Kidney (tissue), 13 donors: ENCODE measurements at regions not wholly inside any gene's neighbourhood (a gene's known extent, or its start where the extent isn't known, plus 50 kb on each side); places are given as distances from the start of the nearest gene placed in this dataset.
A peak's percentile ranks its signal among the peaks of the same experiment; 100 is the strongest.

Experiments
- DNase-seq, 5 donors: peaks; one replicate each; pipeline ENCODE4 v3.0.0-alpha.2; 2013 to 2020
- FAIRE-seq: peaks from 2 replicates; lab custom pipeline; 2012; peaks lifted over from hg19 to GRCh38; lab: Jason Lieb, UNC
- H3K27ac ChIP-seq, 2 donors: one replicate each; pipeline ENCODE4 v1.7.0; 2013; ENCODE audit warnings: low read depth in 2 of 2, low read length in 2 of 2, inconsistent platforms in 1 of 2
- H3K27me3 ChIP-seq: one replicate; pipeline ENCODE4 v1.7.1; 2013; ENCODE audit warnings: low read length, inconsistent platforms; ENCODE audit not compliant: control insufficient read depth, insufficient read depth
- H3K36me3 ChIP-seq, 3 donors: one replicate each; pipeline versions ENCODE4 v1.7.0 to v1.7.1; 2013; ENCODE audit warnings: low read length in 3 of 3, control low read depth in 1 of 3, inconsistent platforms in 1 of 3; ENCODE audit not compliant: insufficient read depth in 3 of 3, control insufficient read depth in 2 of 3
- H3K4me1 ChIP-seq, 3 donors: one replicate each; pipeline versions ENCODE4 v1.7.0 to v1.7.1; 2013; ENCODE audit warnings: low read length in 3 of 3, inconsistent platforms in 1 of 3, low read depth in 1 of 3; ENCODE audit not compliant: control insufficient read depth in 2 of 3, insufficient read depth in 2 of 3
- H3K4me3 ChIP-seq, 3 donors: one replicate each; pipeline versions ENCODE4 v1.7.0 to v1.8.1; 2013; ENCODE audit warnings: low read length in 3 of 3, control low read depth in 1 of 3, inconsistent platforms in 1 of 3
- H3K9ac ChIP-seq, 3 donors: one replicate each; pipeline versions ENCODE4 v1.7.0 to v1.7.1; 2013; ENCODE audit warnings: low read length in 3 of 3, control low read depth in 1 of 3, inconsistent platforms in 1 of 3
- H3K9me3 ChIP-seq, 3 donors: one replicate each; pipeline versions ENCODE4 v1.7.0 to v1.7.1; 2013; ENCODE audit warnings: low read length in 3 of 3, control low read depth in 1 of 3, inconsistent platforms in 1 of 3; ENCODE audit not compliant: control insufficient read depth in 2 of 3, insufficient read depth in 1 of 3
- CTCF ChIP-seq: IDR thresholded peaks from 3 replicates; pipeline ENCODE4 v1.5.1; 2012; ENCODE audit warnings: mild to moderate bottlenecking, moderate library complexity, borderline replicate concordance; ENCODE audit not compliant: insufficient read depth; ENCODE audit errors: extremely low read depth
- intact Hi-C: fragments of 100-400 bp; cut with DNase I; formaldehyde crosslinking; loops from one replicate; pipeline ENCODE4 v1.11.1; 2022
- donor health status: control.
- donor health status: control.
- donor health status: control.
- donor health status: control.
- donor health status: control.
- donor health status: DM: yes; HTN: yes; CAD: no.
- donor health status: Normal renal cell carcinoma (clear cell type).

GRCh38 chr3:127358641-127359040 lies 70.8 kb upstream of the PRR20G start:
- intact Hi-C loops = no loop called here
- Histone ChIP-seq H3K4me3 (no peak overlapping the region), H3K27ac (no peak overlapping the region), H3K9me3 (peaks cover 0 to 9% (median 0%) of the 10 kb centered on the region in 3 donors), H3K9ac (no peak overlapping the region), H3K36me3 (no peaks in the 10 kb centered on the region), H3K27me3 (no peaks in the 10 kb centered on the region), H3K4me1 (no peaks in the 10 kb centered on the region)
- FAIRE-seq (no peak), DNase-seq (no peak)
- no peak for TF ChIP-seq CTCF

- no peak overlapping the region for H3K9ac ChIP-seq
- no peak overlapping the region for H3K4me3 ChIP-seq
- DNase-seq (peak in 1 of 5 donors; percentile 14), FAIRE-seq (no peak)
- TF ChIP-seq CTCF = no peak
- intact Hi-C loops = no loop called here
- no peaks in the 10 kb centered on the region for H3K27me3 ChIP-seq
- H3K27ac ChIP-seq = no peak overlapping the region
- H3K4me1 ChIP-seq = no peaks in the 10 kb centered on the region
- H3K9me3 ChIP-seq = peaks cover 0 to 9% (median 0%) of the 10 kb centered on the region in 3 donors
- H3K36me3 ChIP-seq = no peaks in the 10 kb centered on the region
These were observed 68.5 kb upstream of the PRR20G start for GRCh38 chr3:127356381-127356780.

- intact Hi-C loops = no loop called here
These were observed 66.9 kb upstream of the PRR20G start for GRCh38 chr3:127354761-127355160.

More at GRCh38 chr3:127354761-127355160, 66.9 kb upstream of the PRR20G start:
- TF ChIP-seq CTCF = no peak
- no peak for DNase-seq
- no peak for FAIRE-seq
- no peak overlapping the region for H3K4me3 ChIP-seq
- H3K4me1 ChIP-seq = no peaks in the 10 kb centered on the region
- H3K9me3 ChIP-seq = peaks cover 0 to 9% (median 0%) of the 10 kb centered on the region in 3 donors
- no peaks in the 10 kb centered on the region for H3K27me3 ChIP-seq
- H3K9ac ChIP-seq = no peak overlapping the region
- no peak overlapping the region for H3K27ac ChIP-seq
- no peaks in the 10 kb centered on the region for H3K36me3 ChIP-seq
